CD4-positive, alpha-beta memory T cell (primary cell): ENCODE measurements at regions not wholly inside any gene's neighbourhood (a gene's known extent, or its start where the extent isn't known, plus 50 kb on each side); places are given as distances from the start of the nearest gene placed in this dataset.

ENCODE experiments used
- CTCF ChIA-PET: fragments of 350-600 bp; sonication (Branson Sonifier 250); formaldehyde crosslinking; loops from one replicate; lab custom pipeline; 2021; ENCODE audit warnings: inconsistent platforms; ENCODE audit not compliant: partially characterized antibody; lab: Charles Lee
- POLR2A ChIA-PET: fragments of 350-600 bp; sonication (Branson Sonifier 250); formaldehyde crosslinking; loops from one replicate; lab custom pipeline; 2021; ENCODE audit not compliant: partially characterized antibody; lab: Charles Lee
- DNase-seq, 5 donors: peaks; one replicate each; pipeline versions ENCODE4 v3.0.0 to v3.0.0-alpha.2; 2020 to 2022; ENCODE audit warnings: mixed read lengths in 1 of 5
- H3K27ac ChIP-seq: one replicate; pipeline ENCODE4 v1.7.0; 2013; ENCODE audit warnings: low read depth, low read length
- H3K27me3 ChIP-seq: 2 replicates; pipeline ENCODE4 v1.7.0; 2013; ENCODE audit warnings: mild to moderate bottlenecking, low read length, moderate library complexity; ENCODE audit not compliant: insufficient read depth
- H3K36me3 ChIP-seq: 2 replicates; pipeline ENCODE4 v1.7.0; 2013; ENCODE audit warnings: mild to moderate bottlenecking, low read length, moderate library complexity; ENCODE audit not compliant: insufficient read depth
- H3K4me1 ChIP-seq: 2 replicates; pipeline ENCODE4 v1.7.0; 2013; ENCODE audit warnings: mild to moderate bottlenecking, low read length, moderate library complexity; ENCODE audit not compliant: insufficient read depth
- H3K4me3 ChIP-seq, 2 donors: one replicate each; pipeline ENCODE4 v1.7.0; 2013; ENCODE audit warnings: low read length in 2 of 2, mild to moderate bottlenecking in 1 of 2
- H3K9me3 ChIP-seq, 2 donors: one replicate each; pipeline ENCODE4 v1.7.0; 2013; ENCODE audit warnings: low read length in 2 of 2, control low read depth in 1 of 2; ENCODE audit not compliant: control insufficient read depth in 1 of 2
- H3K27ac Mint-ChIP-seq, 7 donors: one replicate each; pipeline ENCODE4 v1.8.0; 2020 to 2021; ENCODE audit warnings: mixed read lengths in 7 of 7, mild to moderate bottlenecking in 6 of 7, inconsistent platforms in 3 of 7, moderate library complexity in 3 of 7
- H3K27me3 Mint-ChIP-seq, 2 donors: one replicate each; pipeline ENCODE4 v1.8.0; 2020 to 2021; ENCODE audit warnings: mixed read lengths in 2 of 2
- H3K36me3 Mint-ChIP-seq, 2 donors: one replicate each; pipeline ENCODE4 v1.8.0; 2020 to 2021; ENCODE audit warnings: mixed read lengths in 2 of 2, inconsistent platforms in 1 of 2, mild to moderate bottlenecking in 1 of 2
- H3K4me1 Mint-ChIP-seq, 4 donors: one replicate each; pipeline ENCODE4 v1.8.0; 2020 to 2021; ENCODE audit warnings: mixed read lengths in 4 of 4, mild to moderate bottlenecking in 1 of 4
- H3K4me3 Mint-ChIP-seq, 8 donors: one replicate each; pipeline ENCODE4 v1.8.0; 2020 to 2021; ENCODE audit warnings: mixed read lengths in 8 of 8, mild to moderate bottlenecking in 7 of 8, moderate library complexity in 6 of 8, inconsistent platforms in 3 of 8
- H3K9me3 Mint-ChIP-seq, 8 donors: one replicate each; pipeline ENCODE4 v1.8.0; 2020 to 2021; ENCODE audit warnings: mixed read lengths in 8 of 8, mild to moderate bottlenecking in 5 of 8, inconsistent platforms in 3 of 8, moderate library complexity in 1 of 8
- intact Hi-C: fragments of 100-400 bp; cut with micrococcal nuclease; formaldehyde crosslinking; loops from one replicate; pipeline ENCODE4 v1.15.1; 2023

DNA sequence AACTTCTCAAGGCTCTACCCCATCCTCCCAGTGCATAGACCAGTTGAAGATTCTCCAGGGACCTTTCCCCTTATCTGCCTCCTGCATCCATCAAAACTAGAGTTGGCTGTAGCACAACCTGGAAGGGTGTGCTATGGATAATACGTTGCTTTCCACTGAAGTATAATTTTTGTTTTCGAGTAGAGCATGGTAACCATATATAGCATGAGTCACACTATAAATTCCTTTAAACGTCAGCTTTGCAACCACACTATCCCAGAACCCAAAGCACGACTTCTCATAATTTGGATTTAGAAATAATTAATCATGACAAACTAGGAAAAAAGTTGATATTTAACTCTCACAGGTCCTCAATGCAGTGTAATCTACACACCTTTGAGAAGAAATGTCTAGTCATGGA lies 138.3 kb upstream of the NBEA start:
- Histone ChIP-seq H3K36me3 (no peaks in the 10 kb centered on the region), H3K27me3 (no peaks in the 10 kb centered on the region), H3K27ac (no peak overlapping the region), H3K4me1 (no peaks in the 10 kb centered on the region), H3K4me3 (no peak overlapping the region), H3K9me3 (no peaks in the 10 kb centered on the region)
- Mint-ChIP-seq H3K4me1 (no peaks in the 10 kb centered on the region), H3K27me3 (no peaks in the 10 kb centered on the region), H3K36me3 (no peaks in the 10 kb centered on the region), H3K4me3 (no peak overlapping the region), H3K27ac (no peak overlapping the region), H3K9me3 (peaks cover 0 to 5% (median 1%) of the 10 kb centered on the region in 8 donors)
- POLR2A ChIA-PET, result no interaction called here
- intact Hi-C loops, result no loop called here
- CTCF ChIA-PET, result no interaction called here
- no peak for DNase-seq

DNA sequence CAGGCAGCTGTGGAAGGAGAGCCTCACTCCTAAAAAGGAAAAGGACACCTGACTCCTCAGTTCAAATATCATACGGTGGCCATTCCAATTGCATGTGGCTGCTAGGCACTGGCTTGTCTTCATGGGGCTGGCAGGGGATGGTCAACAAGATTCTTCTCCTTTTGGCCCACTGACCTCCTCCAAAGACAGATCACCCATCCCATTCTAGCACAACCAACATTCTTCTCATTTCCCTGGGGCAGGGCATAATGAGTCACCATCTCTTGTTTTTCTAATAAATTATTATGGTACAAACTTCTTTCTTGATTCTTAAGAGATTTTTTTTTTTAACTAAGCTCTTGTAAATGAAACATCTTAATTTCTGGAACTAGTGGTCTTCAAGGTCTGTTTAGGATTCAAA lies 136.7 kb upstream of the NBEA start:
- Mint-ChIP-seq H3K4me1 (no peaks in the 10 kb centered on the region), H3K36me3 (no peaks in the 10 kb centered on the region), H3K27ac (no peak overlapping the region), H3K9me3 (peaks cover 0 to 5% (median 0%) of the 10 kb centered on the region in 8 donors), H3K27me3 (no peaks in the 10 kb centered on the region), H3K4me3 (no peak overlapping the region)
- no peak for DNase-seq
- ChIA-PET POLR2A (no interaction called here), CTCF (no interaction called here)
- Histone ChIP-seq H3K36me3 (no peaks in the 10 kb centered on the region), H3K27ac (no peak overlapping the region), H3K9me3 (no peaks in the 10 kb centered on the region), H3K27me3 (no peaks in the 10 kb centered on the region), H3K4me1 (no peaks in the 10 kb centered on the region), H3K4me3 (no peak overlapping the region)
- intact Hi-C loops, result no loop called here

DNA sequence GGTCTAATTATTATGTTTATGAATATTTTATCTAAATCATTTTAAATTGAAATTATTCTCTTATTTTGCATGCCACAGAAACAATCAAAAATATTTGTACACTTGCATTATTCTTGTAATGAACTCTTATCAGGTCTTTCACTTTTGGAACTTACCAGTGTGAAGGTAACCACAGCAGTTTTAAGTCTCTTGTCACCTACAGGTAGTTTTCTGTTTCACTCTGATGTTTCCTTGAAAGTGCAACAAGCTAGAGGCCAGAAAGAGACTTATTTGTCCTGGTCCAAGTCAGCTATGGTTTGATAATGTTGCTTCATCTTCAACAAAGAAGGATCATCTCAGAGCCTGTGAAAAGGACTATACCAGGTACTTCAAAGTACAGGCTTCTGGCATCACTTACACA lies 133.4 kb upstream of the NBEA start:
- H3K4me3 ChIP-seq, result no peak overlapping the region
- H3K27ac Mint-ChIP-seq, result no peak overlapping the region
- no peaks in the 10 kb centered on the region for H3K4me1 ChIP-seq
- H3K27me3 Mint-ChIP-seq, result no peaks in the 10 kb centered on the region
- DNase-seq, result no peak
- ChIA-PET CTCF (no interaction called here), POLR2A (no interaction called here)
- H3K27ac ChIP-seq, result no peak overlapping the region
- H3K36me3 Mint-ChIP-seq, result no peaks in the 10 kb centered on the region
- H3K9me3 ChIP-seq, result peaks cover 0 to 3% of the 10 kb centered on the region in 2 donors
- H3K27me3 ChIP-seq, result no peaks in the 10 kb centered on the region
- no peak overlapping the region for H3K4me3 Mint-ChIP-seq
- H3K9me3 Mint-ChIP-seq, result peaks cover 0 to 28% (median 8%) of the 10 kb centered on the region in 8 donors
- no peaks in the 10 kb centered on the region for H3K36me3 ChIP-seq
- H3K4me1 Mint-ChIP-seq, result no peaks in the 10 kb centered on the region
- intact Hi-C loops, result no loop called here

DNA sequence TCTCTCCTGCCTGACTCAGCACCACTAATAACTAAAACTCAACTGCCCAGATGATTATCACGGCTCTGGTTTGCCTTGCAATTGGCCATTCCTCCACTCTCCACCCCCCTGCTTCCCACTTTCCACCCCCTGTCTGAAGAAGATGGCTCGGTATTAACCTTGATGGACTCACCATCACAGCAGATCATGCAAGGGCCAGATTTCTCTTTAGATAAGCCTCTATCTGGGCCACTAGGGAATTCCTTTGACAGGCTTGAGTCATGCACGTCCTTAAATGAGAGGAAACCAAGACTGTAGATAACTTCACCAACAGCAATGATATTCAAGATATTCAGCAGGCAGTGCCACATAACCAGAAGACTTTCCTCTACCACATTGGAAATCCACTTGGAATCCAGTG lies 131.1 kb upstream of the NBEA start:
- no peaks in the 10 kb centered on the region for H3K4me1 ChIP-seq
- H3K4me3 ChIP-seq, result no peak overlapping the region
- no peaks in the 10 kb centered on the region for H3K4me1 Mint-ChIP-seq
- CTCF ChIA-PET, result no interaction called here
- H3K36me3 ChIP-seq, result no peaks in the 10 kb centered on the region
- peaks cover 0 to 3% of the 10 kb centered on the region in 2 donors for H3K9me3 ChIP-seq
- H3K4me3 Mint-ChIP-seq, result no peak overlapping the region
- intact Hi-C loops, result no loop called here
- H3K27ac ChIP-seq, result no peak overlapping the region
- H3K27me3 Mint-ChIP-seq, result no peaks in the 10 kb centered on the region
- H3K36me3 Mint-ChIP-seq, result no peaks in the 10 kb centered on the region
- peaks cover 0 to 31% (median 10%) of the 10 kb centered on the region in 8 donors for H3K9me3 Mint-ChIP-seq
- POLR2A ChIA-PET, result no interaction called here
- no peak overlapping the region for H3K27ac Mint-ChIP-seq
- H3K27me3 ChIP-seq, result no peaks in the 10 kb centered on the region
- DNase-seq, result no peak

DNA sequence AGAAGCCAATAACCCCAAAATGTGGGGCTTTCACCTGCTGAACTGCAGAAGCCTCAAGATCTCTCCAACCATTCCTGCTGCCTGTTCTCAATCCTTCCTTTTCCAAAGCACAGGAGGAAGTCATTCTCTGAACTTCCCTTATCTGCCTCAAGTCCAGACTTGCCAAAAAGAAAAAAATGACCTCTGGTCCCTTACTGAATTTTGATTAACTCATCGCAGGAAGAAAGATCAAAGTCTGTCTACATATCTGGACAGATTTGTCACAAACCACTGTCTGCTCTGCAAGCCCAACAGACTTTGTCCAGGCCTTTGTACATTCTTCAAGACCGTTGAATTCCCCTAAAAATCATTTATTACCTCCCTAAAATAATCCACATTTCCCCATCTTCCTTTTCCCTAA lies 126.5 kb upstream of the NBEA start:
- H3K27ac Mint-ChIP-seq, result no peak overlapping the region
- no peak for DNase-seq
- peaks cover 0 to 31% (median 12%) of the 10 kb centered on the region in 8 donors for H3K9me3 Mint-ChIP-seq
- H3K27me3 ChIP-seq, result no peaks in the 10 kb centered on the region
- H3K27me3 Mint-ChIP-seq, result no peaks in the 10 kb centered on the region
- ChIA-PET POLR2A (no interaction called here), CTCF (no interaction called here)
- no peak overlapping the region for H3K27ac ChIP-seq
- H3K4me3 Mint-ChIP-seq, result no peak overlapping the region
- no peaks in the 10 kb centered on the region for H3K36me3 ChIP-seq
- no peak overlapping the region for H3K4me3 ChIP-seq
- intact Hi-C loops, result no loop called here
- H3K4me1 ChIP-seq, result no peaks in the 10 kb centered on the region
- no peaks in the 10 kb centered on the region for H3K36me3 Mint-ChIP-seq
- H3K9me3 ChIP-seq, result peaks cover 0 to 3% of the 10 kb centered on the region in 2 donors
- no peaks in the 10 kb centered on the region for H3K4me1 Mint-ChIP-seq

DNA sequence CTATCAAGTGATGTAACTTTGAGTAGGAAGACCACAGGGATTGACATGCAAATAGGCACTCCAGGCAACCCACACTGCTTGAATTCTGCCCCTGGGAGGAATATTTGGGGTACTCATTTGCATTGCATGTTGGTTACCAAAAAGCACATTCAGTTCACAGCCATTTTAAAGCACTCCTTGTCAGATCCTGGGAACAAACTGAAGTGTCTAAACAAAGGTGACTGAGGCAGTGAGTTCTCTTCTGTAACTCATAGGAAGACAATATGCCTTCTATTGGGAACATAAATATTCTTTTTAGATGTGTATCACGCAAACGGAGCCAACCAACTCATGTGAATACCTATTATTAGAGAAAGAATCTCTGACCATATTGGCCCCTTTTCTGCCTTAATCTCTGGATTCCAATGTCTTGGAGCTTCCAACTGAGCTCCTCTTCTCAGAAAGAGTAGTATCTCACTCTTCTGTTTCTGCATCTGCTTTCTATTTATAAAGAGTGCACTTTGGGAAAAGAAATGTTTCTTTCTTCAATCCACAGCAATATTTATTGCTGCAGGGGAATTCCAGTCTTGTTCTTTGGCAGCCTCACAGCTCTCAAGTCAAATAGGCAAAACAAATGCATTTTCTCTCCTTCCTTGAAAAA lies 125.7 kb upstream of the NBEA start:
- no peaks in the 10 kb centered on the region for H3K4me1 Mint-ChIP-seq
- no peaks in the 10 kb centered on the region for H3K27me3 Mint-ChIP-seq
- no peak overlapping the region for H3K27ac Mint-ChIP-seq
- H3K4me3 Mint-ChIP-seq, result no peak overlapping the region
- H3K4me1 ChIP-seq, result no peaks in the 10 kb centered on the region
- intact Hi-C loops, result no loop called here
- ChIA-PET POLR2A (no interaction called here), CTCF (no interaction called here)
- no peaks in the 10 kb centered on the region for H3K27me3 ChIP-seq
- H3K36me3 Mint-ChIP-seq, result no peaks in the 10 kb centered on the region
- H3K9me3 Mint-ChIP-seq, result peaks cover 0 to 26% (median 12%) of the 10 kb centered on the region in 8 donors
- H3K4me3 ChIP-seq, result no peak overlapping the region
- no peak overlapping the region for H3K27ac ChIP-seq
- no peak for DNase-seq
- no peaks in the 10 kb centered on the region for H3K9me3 ChIP-seq
- no peaks in the 10 kb centered on the region for H3K36me3 ChIP-seq

DNA sequence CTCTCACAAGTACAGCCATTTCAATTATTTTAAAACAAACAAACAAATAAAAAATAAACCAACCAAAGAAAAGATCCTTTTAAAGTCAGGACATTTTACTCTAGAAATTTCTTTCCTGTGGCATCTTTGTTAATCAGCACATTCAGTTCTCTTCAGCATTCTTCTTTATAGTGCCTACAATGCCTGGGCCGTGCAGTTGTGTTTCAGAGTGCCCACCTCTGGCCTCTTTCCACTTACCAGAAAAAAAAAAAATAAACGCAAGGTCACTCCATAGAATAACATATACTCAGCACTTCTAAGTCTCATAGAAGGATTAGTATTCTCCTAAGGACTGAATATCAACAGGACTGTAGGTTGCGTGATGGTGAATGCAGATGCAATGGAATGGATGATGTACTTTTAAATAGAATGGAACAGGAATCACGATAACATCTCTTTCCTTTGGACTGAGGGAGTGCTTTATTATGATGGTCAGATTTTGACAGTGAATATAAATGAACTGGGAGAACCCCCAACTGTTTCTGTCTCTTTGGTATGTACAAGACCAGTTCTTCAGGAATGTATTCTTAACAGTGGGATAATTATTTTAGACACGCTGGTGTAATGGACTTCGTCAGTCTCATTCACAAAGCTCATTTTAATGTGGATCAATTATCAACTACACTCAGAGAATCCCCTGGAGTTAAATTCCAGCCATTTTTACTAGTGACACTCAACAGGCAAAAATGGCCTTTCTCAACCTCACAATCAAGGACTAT lies 125.0 kb upstream of the NBEA start:
- H3K4me3 ChIP-seq, result no peak overlapping the region
- H3K27ac ChIP-seq, result no peak overlapping the region
- Mint-ChIP-seq H3K36me3 (no peaks in the 10 kb centered on the region), H3K4me1 (no peaks in the 10 kb centered on the region), H3K9me3 (peaks cover 0 to 18% (median 11%) of the 10 kb centered on the region in 8 donors), H3K4me3 (no peak overlapping the region), H3K27ac (no peak overlapping the region), H3K27me3 (no peaks in the 10 kb centered on the region)
- H3K36me3 ChIP-seq, result no peaks in the 10 kb centered on the region
- H3K4me1 ChIP-seq, result no peaks in the 10 kb centered on the region
- ChIA-PET POLR2A (no interaction called here), CTCF (no interaction called here)
- no peak for DNase-seq
- intact Hi-C loops, result no loop called here
- H3K27me3 ChIP-seq, result no peaks in the 10 kb centered on the region
- no peaks in the 10 kb centered on the region for H3K9me3 ChIP-seq
